Astrocyte of the spinal cord (primary cell): ENCODE measurements at regions not wholly inside any gene's neighbourhood (a gene's known extent, or its start where the extent isn't known, plus 50 kb on each side); places are given as distances from the start of the nearest gene placed in this dataset.

Experiments
- DNase-seq: peaks from one replicate; pipeline ENCODE4 v3.0.0; 2011; ENCODE audit warnings: low read depth, low spot score
- H3K4me3 ChIP-seq: 2 replicates; pipeline ENCODE4 v1.5.1; 2011; ENCODE audit warnings: low read depth, mild to moderate bottlenecking, low read length, moderate library complexity
- CTCF ChIP-seq: IDR thresholded peaks from 2 replicates; pipeline ENCODE4 v1.5.1; 2012; ENCODE audit warnings: low read depth, mild to moderate bottlenecking, low read length, inconsistent platforms
- in situ Hi-C: cut with HindIII; loops from 2 replicates; pipeline ENCODE4 v1.10.0; 2017; ENCODE audit warnings: low sequenced_read_pairs

DNA sequence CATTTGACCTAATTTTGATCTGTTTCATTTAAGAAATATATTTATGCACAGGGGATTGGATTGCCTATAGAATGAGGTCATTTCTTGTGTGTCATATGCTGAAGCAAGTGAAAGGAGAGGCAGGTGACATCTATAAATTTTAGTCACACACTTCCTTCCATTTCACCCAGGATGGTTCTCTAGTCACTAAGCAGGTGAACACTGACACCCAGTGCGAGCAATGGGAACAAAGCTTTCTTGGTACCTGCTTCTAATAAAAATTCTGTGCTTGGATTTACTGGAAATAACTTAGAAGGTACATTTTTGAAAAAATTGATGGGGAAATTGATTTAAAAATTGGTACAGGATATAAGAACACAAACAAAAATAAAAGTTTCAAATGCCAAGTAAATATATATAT is 66.9 kb upstream of the MC3R start:
- no peak for TF ChIP-seq CTCF
- H3K4me3 ChIP-seq: no peak overlapping the region
- in situ Hi-C loops: no loop called here
- DNase-seq: no peak

DNA sequence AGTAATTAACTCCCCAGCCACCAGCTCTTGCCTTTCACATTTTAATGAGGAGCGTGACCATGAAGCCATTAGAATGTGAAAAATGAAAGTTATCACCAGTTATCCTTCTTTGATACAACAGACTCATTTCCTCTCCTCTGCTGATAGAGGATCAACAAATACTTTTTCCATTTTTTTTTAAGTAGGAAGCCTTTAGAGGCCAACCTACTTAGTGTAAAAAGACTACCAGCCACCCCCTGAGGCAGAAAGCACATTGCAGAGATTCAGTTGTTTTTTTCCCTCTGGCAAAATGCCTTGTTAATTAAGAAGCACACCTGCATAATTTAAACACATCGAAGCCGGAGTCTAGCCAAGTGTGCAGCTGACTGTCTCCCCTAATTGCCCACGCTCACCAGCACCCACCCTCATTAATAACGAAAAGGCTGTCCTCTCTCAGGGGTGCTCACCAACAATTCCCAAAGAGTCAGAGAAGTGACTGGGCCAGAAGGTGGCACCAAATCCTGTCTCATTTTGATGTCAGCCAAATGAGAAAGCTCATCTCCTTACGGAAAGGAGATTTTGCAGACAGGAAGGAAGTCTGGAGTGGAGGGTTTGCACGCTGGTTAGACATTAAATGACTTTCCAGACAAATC is 60.9 kb upstream of the MC3R start:
- H3K4me3 ChIP-seq: no peak overlapping the region
- peak; percentile 4 for TF ChIP-seq CTCF
- in situ Hi-C loops: no loop called here
- DNase-seq: no peak

DNA sequence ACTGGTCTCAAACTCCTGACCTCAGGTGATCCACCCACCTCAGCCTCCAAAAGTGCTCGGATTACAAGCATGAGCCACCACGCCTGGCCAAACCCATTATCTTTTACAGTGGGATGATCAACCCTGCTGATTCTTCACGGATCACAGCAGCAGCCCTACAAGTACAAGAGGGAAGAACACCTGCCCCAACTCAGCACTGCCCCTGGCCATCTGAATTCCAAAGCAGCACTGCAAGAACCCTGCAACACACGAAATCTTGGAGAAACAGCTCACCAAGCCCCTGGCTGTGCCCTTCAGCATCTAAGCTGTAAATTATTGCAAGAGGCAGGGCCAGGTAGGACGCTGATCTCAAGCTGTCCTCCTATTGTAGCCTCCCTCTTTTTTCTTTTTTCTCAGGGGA is 54.5 kb upstream of the MC3R start:
- TF ChIP-seq CTCF: no peak
- in situ Hi-C loops: no loop called here
- no peak for DNase-seq
- no peak overlapping the region for H3K4me3 ChIP-seq

GRCh38 chr20:56195946-56196345 is 52.6 kb upstream of the MC3R start:
- no peak overlapping the region for H3K4me3 ChIP-seq
- DNase-seq: no peak
- in situ Hi-C loops: no loop called here
- no peak for TF ChIP-seq CTCF
